ENCODE measurements at regions not wholly inside any gene's neighbourhood (a gene's known extent, or its start where the extent isn't known, plus 50 kb on each side); places are given as distances from the start of the nearest gene placed in this dataset.

GRCh38 chrX:94752434-94753169 lies 1078.6 kb downstream of the FAM133A start:
- TF ChIP-seq GATA2 (IDR thresholded peaks at IDR 0.05; ENCODE audit: low read depth, low read length) = no peak
- TF ChIP-seq GATA3 (IDR thresholded peaks at IDR 0.05; ENCODE audit: low read depth, low read length) = no peak

- no peak for TF ChIP-seq GATA2 (IDR thresholded peaks at IDR 0.05; ENCODE audit: low read depth, low read length)
- no peak for TF ChIP-seq GATA3 (IDR thresholded peaks at IDR 0.05; ENCODE audit: low read depth, low read length)
These were observed 1084.1 kb downstream of the FAM133A start for GRCh38 chrX:94758130-94758529.

GRCh38 chrX:94775640-94776039 lies 1101.6 kb downstream of the FAM133A start:
- TF ChIP-seq GATA3 (IDR thresholded peaks at IDR 0.05; ENCODE audit: low read depth, low read length) = no peak
- TF ChIP-seq GATA2 (IDR thresholded peaks at IDR 0.05; ENCODE audit: low read depth, low read length) = no peak

DNA sequence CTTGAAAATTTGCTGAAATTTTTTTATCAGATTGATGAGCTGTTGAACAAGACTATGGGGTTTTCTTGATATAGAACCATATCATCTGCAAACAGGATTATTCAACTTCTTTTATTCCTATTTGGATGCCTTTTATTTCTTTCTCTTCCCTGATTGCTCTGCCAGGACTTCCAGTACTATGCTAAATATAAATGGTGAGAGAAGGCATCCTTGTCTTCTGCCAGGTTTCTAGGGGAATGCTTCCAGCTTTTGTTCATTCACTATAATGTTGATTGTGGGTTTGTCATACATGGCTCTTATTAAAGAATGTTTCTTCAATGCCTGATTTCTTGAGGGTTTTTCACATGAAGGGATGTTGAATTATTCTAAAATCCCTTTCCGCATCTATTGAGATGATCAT lies 1139.5 kb downstream of the FAM133A start:
- TF ChIP-seq GATA3 (IDR thresholded peaks at IDR 0.05; ENCODE audit: low read depth, low read length) = no peak

GRCh38 chrX:94814216-94814615 lies 1140.2 kb downstream of the FAM133A start:
- no peak for TF ChIP-seq GATA2 (IDR thresholded peaks at IDR 0.05; ENCODE audit: low read depth, low read length)
- no peak for TF ChIP-seq GATA3 (IDR thresholded peaks at IDR 0.05; ENCODE audit: low read depth, low read length)

GRCh38 chrX:94830717-94831116 lies 1156.7 kb downstream of the FAM133A start:
- TF ChIP-seq GATA3 (IDR thresholded peaks at IDR 0.05; ENCODE audit: low read depth, low read length) (no peak), GATA2 (IDR thresholded peaks at IDR 0.05; ENCODE audit: low read depth, low read length) (no peak)

- TF ChIP-seq GATA3 (IDR thresholded peaks at IDR 0.05; ENCODE audit: low read depth, low read length) (no peak), GATA2 (IDR thresholded peaks at IDR 0.05; ENCODE audit: low read depth, low read length) (no peak)
These were observed 1157.4 kb downstream of the FAM133A start for GRCh38 chrX:94831364-94831763.

DNA sequence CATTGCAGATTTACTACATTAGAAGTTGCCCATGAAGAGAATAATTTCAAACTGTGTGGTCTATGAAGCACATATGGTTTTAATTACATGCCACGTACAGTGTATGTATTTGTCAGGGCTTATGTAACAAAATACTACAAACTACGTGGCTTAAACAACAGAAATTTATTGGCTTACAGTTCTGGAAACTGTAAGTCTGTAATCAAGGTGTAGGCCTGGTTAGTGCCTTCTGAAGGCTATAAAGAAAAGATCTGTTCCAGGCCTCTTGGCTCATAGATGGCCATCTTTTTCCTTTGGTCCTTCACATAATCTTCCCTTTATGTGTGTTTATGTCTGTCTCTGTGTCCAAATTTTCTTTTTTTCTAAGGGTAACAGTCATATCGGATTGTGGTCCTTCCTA lies 1160.2 kb downstream of the FAM133A start:
- TF ChIP-seq GATA3 (IDR thresholded peaks at IDR 0.05; ENCODE audit: low read depth, low read length) (no peak), GATA2 (IDR thresholded peaks at IDR 0.05; ENCODE audit: low read depth, low read length) (no peak)

GRCh38 chrX:94850811-94851210 lies 1176.8 kb downstream of the FAM133A start:
- TF ChIP-seq GATA3 (IDR thresholded peaks at IDR 0.05; ENCODE audit: low read depth, low read length) = no peak
- no peak for TF ChIP-seq GATA2 (IDR thresholded peaks at IDR 0.05; ENCODE audit: low read depth, low read length)

- TF ChIP-seq GATA3 (IDR thresholded peaks at IDR 0.05; ENCODE audit: low read depth, low read length) (no peak), GATA2 (IDR thresholded peaks at IDR 0.05; ENCODE audit: low read depth, low read length) (no peak)
These were observed 1180.2 kb downstream of the FAM133A start for GRCh38 chrX:94854251-94854650.

GRCh38 chrX:94871640-94872039 lies 1197.6 kb downstream of the FAM133A start:
- TF ChIP-seq GATA2 (IDR thresholded peaks at IDR 0.05; ENCODE audit: low read depth, low read length) (no peak), GATA3 (IDR thresholded peaks at IDR 0.05; ENCODE audit: low read depth, low read length) (no peak)

DNA sequence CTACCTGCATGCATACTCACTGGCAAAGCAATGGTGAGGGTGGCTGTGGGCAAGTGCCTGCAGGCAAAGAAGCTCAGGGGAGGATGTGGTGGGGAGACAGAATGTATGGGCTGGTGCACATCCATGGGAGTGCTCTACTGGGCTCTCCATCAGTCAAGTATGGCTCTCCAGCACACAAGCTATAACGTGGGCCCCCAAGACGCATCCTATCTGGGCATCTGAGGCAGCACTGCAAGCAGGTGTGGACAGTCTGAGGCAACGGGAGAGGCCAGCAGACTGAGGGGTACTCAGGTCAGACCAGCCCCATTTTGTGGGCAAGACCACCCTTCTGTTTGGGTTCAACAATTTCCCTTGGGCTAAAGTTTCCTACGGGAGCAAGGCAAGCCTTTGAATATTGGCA lies 1227.8 kb downstream of the FAM133A start:
- TF ChIP-seq GATA2 (IDR thresholded peaks at IDR 0.05; ENCODE audit: low read depth, low read length) (no peak), GATA3 (IDR thresholded peaks at IDR 0.05; ENCODE audit: low read depth, low read length) (no peak)

- TF ChIP-seq GATA2 (IDR thresholded peaks at IDR 0.05; ENCODE audit: low read depth, low read length) = peak; percentile 20; the same call in 1 of the 2 replicates
- no peak for TF ChIP-seq GATA3 (IDR thresholded peaks at IDR 0.05; ENCODE audit: low read depth, low read length)
These were observed 1234.2 kb downstream of the FAM133A start for GRCh38 chrX:94908171-94908570.

GRCh38 chrX:94908648-94909047 lies 1234.6 kb downstream of the FAM133A start:
- no peak for TF ChIP-seq GATA2 (IDR thresholded peaks at IDR 0.05; ENCODE audit: low read depth, low read length)
- TF ChIP-seq GATA3 (IDR thresholded peaks at IDR 0.05; ENCODE audit: low read depth, low read length) = no peak

GRCh38 chrX:94914235-94914634 lies 1240.2 kb downstream of the FAM133A start:
- no peak for TF ChIP-seq GATA3 (IDR thresholded peaks at IDR 0.05; ENCODE audit: low read depth, low read length)
- no peak for TF ChIP-seq GATA2 (IDR thresholded peaks at IDR 0.05; ENCODE audit: low read depth, low read length)

All from SH-SY5Y (cell line).